Gastrocnemius medialis (tissue), 4 donors: ENCODE measurements at regions not wholly inside any gene's neighbourhood (a gene's known extent, or its start where the extent isn't known, plus 50 kb on each side); places are given as distances from the start of the nearest gene placed in this dataset.

ENCODE experiments used
- ATAC-seq, 2 donors: fragments of 150-250 bp; one replicate each; pipeline ENCODE4 v1.9.1; 2016
- DNase-seq, 2 donors: peaks; one replicate each; pipeline ENCODE4 v3.0.0-alpha.2; 2019
- H3K27ac ChIP-seq, 4 donors: fragments of 200-600 bp; sonication (generic); 1 replicate in 1 of 4; 2 replicates in 3 of 4; pipeline ENCODE4 v1.5.1; 2016 to 2018; ENCODE audit warnings: mild to moderate bottlenecking in 2 of 4, moderate library complexity in 1 of 4
- H3K27me3 ChIP-seq, 3 donors: fragments of 200-600 bp; sonication (generic) in 2 of 3; 1 replicate in 1 of 3; 2 replicates in 2 of 3; pipeline versions ENCODE4 v1.5.1 to v1.6.0; 2016 to 2019; ENCODE audit warnings: mild to moderate bottlenecking in 1 of 3, moderate library complexity in 1 of 3
- H3K36me3 ChIP-seq, 2 donors: fragments of 200-600 bp; sonication (generic) in 1 of 2; one replicate each; pipeline ENCODE4 v1.5.1; 2017 to 2018
- H3K4me1 ChIP-seq, 2 donors: fragments of 200-600 bp; sonication (generic) in 1 of 2; one replicate each; pipeline ENCODE4 v1.5.1; 2016 to 2017; ENCODE audit warnings: mild to moderate bottlenecking in 2 of 2
- H3K4me3 ChIP-seq, 4 donors: fragments of 200-600 bp; sonication (generic) in 3 of 4; 1 replicate in 1 of 4; 2 replicates in 3 of 4; pipeline ENCODE4 v1.5.1; 2016 to 2019; ENCODE audit warnings: mild to moderate bottlenecking in 2 of 4
- H3K9me3 ChIP-seq, 3 donors: fragments of 200-600 bp; sonication (generic) in 2 of 3; 1 replicate in 1 of 3; 2 replicates in 2 of 3; pipeline ENCODE4 v1.5.1; 2016 to 2019
- CTCF ChIP-seq, 5 experiments: fragments of 450-650 bp in 3 of 5; fragments of 200-600 bp in 2 of 5; sonication (generic) in 2 of 5; IDR thresholded peaks in 4 of 5; conservative IDR thresholded peaks in 1 of 5; 1 replicate in 4 of 5; 2 replicates in 1 of 5; pipeline ENCODE4 v1.5.1; 2016 to 2019; ENCODE audit warnings: antibody characterized with exemption in 5 of 5, mild to moderate bottlenecking in 3 of 5, moderate library complexity in 3 of 5
- POLR2A ChIP-seq, 2 donors: fragments of 450-650 bp; IDR thresholded peaks; one replicate each; pipeline ENCODE4 v1.6.1; 2017; ENCODE audit warnings: antibody characterized with exemption in 2 of 2, mild to moderate bottlenecking in 2 of 2, moderate library complexity in 2 of 2
- in situ Hi-C, 4 donors: fragments of 200-750 bp; cut with MboI; loops; one replicate each; pipeline versions ENCODE4 v1.15.0 to v1.8.0; 2017; ENCODE audit warnings: low sequenced_read_pairs in 4 of 4
- intact Hi-C: fragments of 100-400 bp; cut with DNase I; formaldehyde crosslinking; loops from one replicate; pipeline ENCODE4 v1.15.1; 2023; ENCODE audit warnings: low total_unique reads

- TF ChIP-seq POLR2A (IDR thresholded peaks at IDR 0.05) (no peak), CTCF (IDR thresholded peaks at IDR 0.05 in 4 of 5, conservative IDR thresholded peaks at IDR 0.05 in 1 of 5) (no peak)
- H3K27ac ChIP-seq = no peak overlapping the region
- H3K9me3 ChIP-seq = no peaks in the 10 kb centered on the region
- in situ Hi-C loops = no loop called here
- H3K4me1 ChIP-seq = peaks cover 0 to 4% of the 10 kb centered on the region in 2 donors
- ATAC-seq (no peak), DNase-seq (no peak)
- no peak overlapping the region for H3K4me3 ChIP-seq
- H3K27me3 ChIP-seq = peaks cover 0 to 6% (median 0%) of the 10 kb centered on the region in 3 donors
- intact Hi-C loops = no loop called here
- no peaks in the 10 kb centered on the region for H3K36me3 ChIP-seq
These were observed 95.2 kb upstream of the THUMPD2 start for GRCh38 chr2:39874236-39874635.

- no peak for ATAC-seq
- intact Hi-C loops = no loop called here
- TF ChIP-seq POLR2A (IDR thresholded peaks at IDR 0.05) = no peak
- Histone ChIP-seq H3K36me3 (no peaks in the 10 kb centered on the region), H3K4me1 (peaks cover 0 to 4% of the 10 kb centered on the region in 2 donors), H3K9me3 (no peaks in the 10 kb centered on the region), H3K4me3 (no peak overlapping the region), H3K27me3 (peaks cover 0 to 6% (median 0%) of the 10 kb centered on the region in 3 donors), H3K27ac (no peak overlapping the region)
- no peak for DNase-seq
- in situ Hi-C loops = no loop called here
These were observed 94.5 kb upstream of the THUMPD2 start for GRCh38 chr2:39873586-39873985.

GRCh38 chr2:39872748-39873147 lies 93.7 kb upstream of the THUMPD2 start:
- no peak for ATAC-seq
- no peak for DNase-seq
- H3K36me3 ChIP-seq = no peaks in the 10 kb centered on the region
- intact Hi-C loops = no loop called here
- H3K4me3 ChIP-seq = no peak overlapping the region
- H3K27ac ChIP-seq = no peak overlapping the region
- H3K9me3 ChIP-seq = no peaks in the 10 kb centered on the region
- in situ Hi-C loops = no loop called here
- H3K4me1 ChIP-seq = peaks cover 0 to 4% of the 10 kb centered on the region in 2 donors
- TF ChIP-seq CTCF (IDR thresholded peaks at IDR 0.05 in 4 of 5, conservative IDR thresholded peaks at IDR 0.05 in 1 of 5) = no peak
- TF ChIP-seq POLR2A (IDR thresholded peaks at IDR 0.05) = no peak
- peaks cover 0 to 6% (median 0%) of the 10 kb centered on the region in 3 donors for H3K27me3 ChIP-seq

- no peak for ATAC-seq
These were observed 92.3 kb upstream of the THUMPD2 start for GRCh38 chr2:39871291-39871761.

GRCh38 chr2:39870871-39871270 lies 91.8 kb upstream of the THUMPD2 start:
- H3K9me3 ChIP-seq = no peaks in the 10 kb centered on the region
- in situ Hi-C loops (no loop called here), intact Hi-C loops (no loop called here)
- DNase-seq = no peak
- no peak for TF ChIP-seq POLR2A (IDR thresholded peaks at IDR 0.05)
- no peak for TF ChIP-seq CTCF (IDR thresholded peaks at IDR 0.05 in 4 of 5, conservative IDR thresholded peaks at IDR 0.05 in 1 of 5)
- no peak overlapping the region for H3K27ac ChIP-seq
- no peak for ATAC-seq
- H3K4me1 ChIP-seq = peaks cover 0 to 4% of the 10 kb centered on the region in 2 donors
- no peaks in the 10 kb centered on the region for H3K36me3 ChIP-seq
- H3K27me3 ChIP-seq = peaks cover 0 to 6% (median 0%) of the 10 kb centered on the region in 3 donors
- no peak overlapping the region for H3K4me3 ChIP-seq

More at GRCh38 chr2:39871291-39871761, 92.3 kb upstream of the THUMPD2 start:
- H3K4me1 ChIP-seq = peaks cover 0 to 4% of the 10 kb centered on the region in 2 donors
- H3K36me3 ChIP-seq = no peaks in the 10 kb centered on the region
- H3K9me3 ChIP-seq = no peaks in the 10 kb centered on the region
- no peak for DNase-seq
- intact Hi-C loops = no loop called here
- no peak overlapping the region for H3K4me3 ChIP-seq
- no peak overlapping the region for H3K27ac ChIP-seq
- in situ Hi-C loops = no loop called here
- peaks cover 0 to 6% (median 0%) of the 10 kb centered on the region in 3 donors for H3K27me3 ChIP-seq
- TF ChIP-seq POLR2A (IDR thresholded peaks at IDR 0.05) (no peak), CTCF (IDR thresholded peaks at IDR 0.05 in 4 of 5, conservative IDR thresholded peaks at IDR 0.05 in 1 of 5) (no peak)
